Fibroblast of lung (primary cell): ENCODE measurements at regions not wholly inside any gene's neighbourhood (a gene's known extent, or its start where the extent isn't known, plus 50 kb on each side); places are given as distances from the start of the nearest gene placed in this dataset.

Experiments used
- DNase-seq, 2 donors: peaks; one replicate each; pipeline versions ENCODE4 v3.0.0 to v3.0.0-alpha.2; 2010; ENCODE audit warnings: low read depth in 2 of 2
- H2AFZ ChIP-seq: 2 replicates; pipeline ENCODE4 v1.5.1; 2012; ENCODE audit warnings: low read length, control low read depth, inconsistent platforms
- H3K27ac ChIP-seq: 2 replicates; pipeline ENCODE4 v1.5.1; 2011; ENCODE audit warnings: low read length, control low read depth; ENCODE audit not compliant: insufficient read depth
- H3K27me3 ChIP-seq: 2 replicates; pipeline ENCODE4 v1.5.1; 2011; ENCODE audit warnings: mild to moderate bottlenecking, low read length; ENCODE audit not compliant: control insufficient read depth, insufficient read depth
- H3K36me3 ChIP-seq: 2 replicates; pipeline ENCODE4 v1.5.1; 2011; ENCODE audit warnings: low read length; ENCODE audit not compliant: control insufficient read depth, insufficient read depth
- H3K4me1 ChIP-seq: 2 replicates; pipeline ENCODE4 v1.5.1; 2011; ENCODE audit warnings: low read length; ENCODE audit not compliant: control insufficient read depth, insufficient read depth; ENCODE audit errors: extremely low read depth
- H3K4me2 ChIP-seq: 2 replicates; pipeline ENCODE4 v1.5.1; 2011; ENCODE audit warnings: low read length, control low read depth; ENCODE audit not compliant: insufficient read depth; ENCODE audit errors: extremely low read depth
- H3K4me3 ChIP-seq, 4 experiments: fragments of 200-600 bp in 1 of 4; sonication (generic) in 1 of 4; replicated peaks in 1 of 4; 2 replicates each; pipeline ENCODE4 v1.5.1; 2011 to 2016; ENCODE audit warnings: low read length in 4 of 4, low read depth in 3 of 4, mild to moderate bottlenecking in 3 of 4, control low read depth in 2 of 4, inconsistent platforms in 1 of 4, mixed read lengths in 1 of 4; ENCODE audit not compliant: insufficient read depth in 1 of 4; ENCODE audit errors: control extremely low read depth in 1 of 4
- H3K79me2 ChIP-seq: 2 replicates; pipeline ENCODE4 v1.5.1; 2012; ENCODE audit warnings: mild to moderate bottlenecking, low read length, inconsistent platforms; ENCODE audit not compliant: control insufficient read depth, insufficient read depth
- H3K9ac ChIP-seq: 2 replicates; pipeline ENCODE4 v1.5.1; 2011; ENCODE audit warnings: mild to moderate bottlenecking, low read length, control low read depth; ENCODE audit not compliant: insufficient read depth
- H3K9me3 ChIP-seq: 2 replicates; pipeline ENCODE4 v1.5.1; 2012; ENCODE audit warnings: low read depth, low read length; ENCODE audit not compliant: control insufficient read depth, insufficient read depth
- H4K20me1 ChIP-seq: 2 replicates; pipeline ENCODE4 v1.5.1; 2011; ENCODE audit warnings: low read length; ENCODE audit not compliant: control insufficient read depth, insufficient read depth; ENCODE audit errors: extremely low read depth
- EZH2 ChIP-seq: IDR thresholded peaks from 2 replicates; pipeline ENCODE4 v1.5.1; 2012; ENCODE audit warnings: low read length, control low read depth, mild to moderate bottlenecking; ENCODE audit errors: missing control alignments
- TF ChIP-seq, protein P1 (sequence below), 2 donors: IDR thresholded peaks in 1 of 2; conservative IDR thresholded peaks in 1 of 2; 1 replicate in 1 of 2; 2 replicates in 1 of 2; pipeline ENCODE4 v1.5.1; 2011 to 2012; ENCODE audit warnings: low read length in 2 of 2, control low read depth in 1 of 2, inconsistent platforms in 1 of 2, low read depth in 1 of 2, mild to moderate bottlenecking in 1 of 2

DNA sequence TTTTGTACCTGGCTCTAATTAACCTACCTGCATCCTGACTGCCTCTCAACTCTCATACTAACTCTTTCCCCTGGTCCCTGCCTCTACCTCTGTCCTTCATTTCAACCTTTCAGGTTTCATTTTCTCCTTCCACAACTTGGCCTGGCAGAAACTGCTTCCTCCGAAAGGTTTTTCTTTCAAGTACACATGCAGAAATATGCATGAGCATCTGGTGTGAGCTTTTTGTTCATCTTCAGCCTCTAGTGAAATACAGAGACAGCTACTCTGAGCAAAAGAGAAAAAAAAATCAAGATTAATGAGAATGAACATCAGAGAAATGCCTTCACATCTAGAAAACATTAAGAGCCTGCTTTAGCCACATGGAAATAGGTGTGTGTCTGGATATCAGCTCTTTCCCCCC lies 297.9 kb upstream of the PCSK5 start:
- no peaks in the 10 kb centered on the region for H3K4me1 ChIP-seq
- H3K79me2 ChIP-seq = no peaks in the 10 kb centered on the region
- H3K36me3 ChIP-seq = no peaks in the 10 kb centered on the region
- DNase-seq = no peak
- H3K9me3 ChIP-seq = no peaks in the 10 kb centered on the region
- no peak overlapping the region for H3K27ac ChIP-seq
- no peak overlapping the region for H3K4me2 ChIP-seq
- H3K9ac ChIP-seq = no peak overlapping the region
- no peaks in the 10 kb centered on the region for H4K20me1 ChIP-seq
- no peak overlapping the region for H3K4me3 ChIP-seq
- no peak overlapping the region for H2AFZ ChIP-seq
- TF ChIP-seq, protein P1, sequence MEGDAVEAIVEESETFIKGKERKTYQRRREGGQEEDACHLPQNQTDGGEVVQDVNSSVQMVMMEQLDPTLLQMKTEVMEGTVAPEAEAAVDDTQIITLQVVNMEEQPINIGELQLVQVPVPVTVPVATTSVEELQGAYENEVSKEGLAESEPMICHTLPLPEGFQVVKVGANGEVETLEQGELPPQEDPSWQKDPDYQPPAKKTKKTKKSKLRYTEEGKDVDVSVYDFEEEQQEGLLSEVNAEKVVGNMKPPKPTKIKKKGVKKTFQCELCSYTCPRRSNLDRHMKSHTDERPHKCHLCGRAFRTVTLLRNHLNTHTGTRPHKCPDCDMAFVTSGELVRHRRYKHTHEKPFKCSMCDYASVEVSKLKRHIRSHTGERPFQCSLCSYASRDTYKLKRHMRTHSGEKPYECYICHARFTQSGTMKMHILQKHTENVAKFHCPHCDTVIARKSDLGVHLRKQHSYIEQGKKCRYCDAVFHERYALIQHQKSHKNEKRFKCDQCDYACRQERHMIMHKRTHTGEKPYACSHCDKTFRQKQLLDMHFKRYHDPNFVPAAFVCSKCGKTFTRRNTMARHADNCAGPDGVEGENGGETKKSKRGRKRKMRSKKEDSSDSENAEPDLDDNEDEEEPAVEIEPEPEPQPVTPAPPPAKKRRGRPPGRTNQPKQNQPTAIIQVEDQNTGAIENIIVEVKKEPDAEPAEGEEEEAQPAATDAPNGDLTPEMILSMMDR (conservative IDR thresholded peaks at IDR 0.05 in 1 of 2, IDR thresholded peaks at IDR 0.05 in 1 of 2; ENCODE audit: low read depth in 1 of 2, low read length in 2 of 2) = no peak
- TF ChIP-seq EZH2 = no peak
- no peaks in the 10 kb centered on the region for H3K27me3 ChIP-seq

DNA sequence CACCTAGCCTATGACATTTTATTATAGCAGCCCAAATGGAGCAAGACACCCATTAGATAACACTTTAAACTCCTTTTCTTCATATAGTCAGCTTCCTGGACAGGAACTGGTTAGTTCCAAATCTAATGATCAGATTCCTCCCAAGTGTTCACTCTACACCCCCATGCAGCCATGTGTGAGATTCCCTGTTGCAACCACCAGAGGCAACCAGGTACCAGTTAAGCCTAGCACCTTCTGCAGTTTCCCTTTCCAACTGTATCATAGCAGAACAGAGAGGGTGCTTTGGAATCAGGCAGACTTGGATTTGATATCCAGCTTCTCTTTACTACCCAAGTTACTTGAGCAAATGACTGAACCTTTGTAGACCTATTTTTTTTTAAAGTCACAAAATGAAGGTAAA lies 296.6 kb upstream of the PCSK5 start:
- Histone ChIP-seq H4K20me1 (no peaks in the 10 kb centered on the region), H3K79me2 (no peaks in the 10 kb centered on the region), H3K36me3 (no peaks in the 10 kb centered on the region), H3K9ac (no peak overlapping the region), H3K27ac (no peak overlapping the region), H2AFZ (no peak overlapping the region), H3K4me1 (no peaks in the 10 kb centered on the region), H3K4me2 (no peak overlapping the region), H3K9me3 (no peaks in the 10 kb centered on the region), H3K27me3 (no peaks in the 10 kb centered on the region), H3K4me3 (no peak overlapping the region)
- no peak for TF ChIP-seq EZH2
- TF ChIP-seq, protein P1 (conservative IDR thresholded peaks at IDR 0.05 in 1 of 2, IDR thresholded peaks at IDR 0.05 in 1 of 2; ENCODE audit: low read depth in 1 of 2, low read length in 2 of 2) = no peak
- DNase-seq = no peak

DNA sequence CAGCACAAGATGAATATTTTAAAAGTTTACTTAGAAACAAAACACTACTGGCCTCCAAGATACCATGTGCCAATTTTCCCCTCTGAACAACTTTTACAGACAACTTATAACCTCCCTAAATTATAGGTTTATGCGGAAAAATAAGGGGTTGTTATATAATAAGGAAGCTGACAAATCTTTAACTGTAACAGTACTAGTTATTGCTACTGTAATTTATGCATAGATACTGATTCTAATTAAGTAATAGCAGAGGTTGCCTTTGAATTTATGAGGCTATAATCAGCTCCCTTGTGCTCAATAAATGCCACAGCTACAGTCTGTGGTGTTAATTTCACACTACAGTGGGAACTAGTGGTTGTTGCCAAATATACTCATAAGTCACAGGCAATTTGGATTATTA lies 291.3 kb upstream of the PCSK5 start:
- Histone ChIP-seq H3K9ac (no peak overlapping the region), H3K27ac (no peak overlapping the region), H4K20me1 (no peaks in the 10 kb centered on the region), H3K36me3 (no peaks in the 10 kb centered on the region), H3K9me3 (no peaks in the 10 kb centered on the region), H3K4me3 (no peak overlapping the region), H3K79me2 (no peaks in the 10 kb centered on the region), H2AFZ (no peak overlapping the region), H3K4me1 (no peaks in the 10 kb centered on the region), H3K4me2 (no peak overlapping the region), H3K27me3 (no peaks in the 10 kb centered on the region)
- DNase-seq = no peak
- TF ChIP-seq EZH2 = no peak
- TF ChIP-seq, protein P1 (conservative IDR thresholded peaks at IDR 0.05 in 1 of 2, IDR thresholded peaks at IDR 0.05 in 1 of 2; ENCODE audit: low read depth in 1 of 2, low read length in 2 of 2) = no peak
